GM19328 (cell line): ENCODE measurements at regions not wholly inside any gene's neighbourhood (a gene's known extent, or its start where the extent isn't known, plus 50 kb on each side); places are given as distances from the start of the nearest gene placed in this dataset.

Experiments
- ATAC-seq: cut with Tn5 transposase; IDR thresholded peaks from one replicate; pipeline ENCODE4 v1.9.1; 2021; ENCODE audit warnings: mild to moderate bottlenecking, moderate library complexity; ENCODE audit not compliant: unreplicated experiment

- ATAC-seq: no peak
Observed at GRCh38 chr12:24233519-24234246, 284.2 kb upstream of the SOX5 start.

GRCh38 chr12:24232531-24232930 lies 283.1 kb upstream of the SOX5 start:
- no peak for ATAC-seq

- no peak for ATAC-seq
Observed at GRCh38 chr12:24231298-24231697, 281.8 kb upstream of the SOX5 start.

GRCh38 chr12:24230061-24230701 lies 280.7 kb upstream of the SOX5 start:
- no peak for ATAC-seq

DNA sequence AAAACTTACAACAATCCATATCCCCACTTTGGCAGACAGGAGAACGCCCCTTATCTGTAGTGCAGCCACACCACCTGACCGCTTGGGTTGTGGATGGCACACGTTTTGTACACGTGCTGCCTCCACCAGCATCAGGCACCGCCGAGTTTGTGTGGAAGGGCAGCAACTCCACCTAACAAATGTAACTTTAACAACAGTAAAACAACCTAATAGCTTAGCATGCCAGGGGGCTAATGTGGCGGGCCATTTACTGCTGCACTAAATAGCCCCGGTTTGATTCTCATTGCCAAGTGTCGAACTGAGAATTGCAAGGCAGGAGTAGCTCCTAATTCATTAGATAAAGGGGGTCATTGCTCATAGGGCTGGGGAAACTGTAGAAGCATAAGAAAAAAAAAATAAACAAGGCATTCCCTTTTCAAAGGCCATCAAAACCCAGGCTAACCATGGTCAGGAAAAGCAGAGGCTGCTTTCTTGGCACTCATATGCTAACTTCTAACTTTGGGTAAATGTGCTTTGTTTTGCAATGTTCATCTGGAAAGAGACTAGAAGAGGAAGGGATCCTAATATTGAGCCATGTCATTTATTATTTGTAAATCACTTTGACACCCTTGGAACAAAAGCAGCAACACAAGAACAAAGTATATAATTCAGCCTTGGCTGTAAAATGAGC lies 279.7 kb upstream of the SOX5 start:
- no peak for ATAC-seq

GRCh38 chr12:24228371-24228770 lies 278.9 kb upstream of the SOX5 start:
- no peak for ATAC-seq

DNA sequence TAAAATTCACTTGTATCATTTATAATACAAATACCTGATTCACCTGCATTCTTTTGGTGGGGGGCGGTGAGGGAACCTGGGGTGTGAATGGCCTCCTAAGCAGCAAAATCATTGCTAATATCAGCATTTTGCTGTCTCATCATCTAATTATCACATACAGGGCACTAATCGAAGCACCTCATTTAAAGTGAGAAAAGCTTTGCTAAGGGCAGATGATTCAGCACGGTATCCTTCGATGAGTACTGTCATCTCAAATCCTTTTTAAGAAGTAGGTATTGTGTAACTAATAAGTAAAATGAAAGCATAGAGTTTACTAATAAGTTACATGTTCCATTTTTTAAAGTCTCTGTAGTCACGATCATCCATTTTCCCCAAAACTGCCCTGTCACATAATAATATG lies 278.1 kb upstream of the SOX5 start:
- ATAC-seq: no peak

GRCh38 chr12:24226745-24227350 lies 277.4 kb upstream of the SOX5 start:
- ATAC-seq: no peak

- no peak for ATAC-seq
Observed at GRCh38 chr12:24224401-24224800, 274.9 kb upstream of the SOX5 start.

DNA sequence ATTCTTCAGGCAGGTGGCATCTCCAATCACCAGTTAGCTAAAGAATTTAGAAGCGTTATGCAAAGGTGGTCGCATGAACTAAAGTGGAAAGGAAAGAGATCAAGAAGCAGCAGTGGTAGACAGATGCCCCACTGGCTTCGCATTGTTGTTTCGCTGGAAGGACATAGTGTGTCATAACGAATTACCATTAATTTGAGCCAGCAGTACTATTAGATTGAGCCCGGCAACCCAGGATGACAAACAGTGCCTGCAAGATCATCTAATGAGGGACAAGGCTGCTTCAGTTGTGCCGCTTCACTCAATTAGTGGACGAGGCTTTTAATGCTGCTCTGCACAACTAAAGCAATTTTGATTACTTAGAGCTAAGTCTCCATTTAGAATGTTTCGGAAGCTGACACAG lies 274.5 kb upstream of the SOX5 start:
- ATAC-seq: no peak

GRCh38 chr12:24222968-24223367 lies 273.5 kb upstream of the SOX5 start:
- no peak for ATAC-seq

DNA sequence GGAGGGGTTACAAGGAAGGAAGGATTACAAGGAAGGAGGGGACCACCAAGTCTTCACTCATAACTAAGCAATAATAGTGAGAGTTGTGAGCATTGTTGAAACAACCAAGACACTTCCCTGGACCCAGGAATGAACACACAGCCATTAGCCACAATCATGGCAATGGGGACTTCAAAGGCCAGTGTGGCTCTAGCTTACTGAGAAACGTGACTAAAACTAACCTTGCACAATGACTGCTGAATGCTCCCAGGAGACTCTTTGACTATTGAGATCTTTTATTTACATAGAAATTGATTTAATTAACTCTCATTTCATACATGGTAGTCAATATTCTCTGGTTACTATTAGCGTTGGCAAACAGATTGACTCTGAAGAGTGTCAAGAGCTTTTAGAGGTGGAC lies 263.0 kb upstream of the SOX5 start:
- ATAC-seq: no peak

GRCh38 chr12:24206621-24207020 lies 257.2 kb upstream of the SOX5 start:
- ATAC-seq: no peak

- ATAC-seq: no peak
Observed at GRCh38 chr12:24201258-24201970, 251.9 kb upstream of the SOX5 start.

DNA sequence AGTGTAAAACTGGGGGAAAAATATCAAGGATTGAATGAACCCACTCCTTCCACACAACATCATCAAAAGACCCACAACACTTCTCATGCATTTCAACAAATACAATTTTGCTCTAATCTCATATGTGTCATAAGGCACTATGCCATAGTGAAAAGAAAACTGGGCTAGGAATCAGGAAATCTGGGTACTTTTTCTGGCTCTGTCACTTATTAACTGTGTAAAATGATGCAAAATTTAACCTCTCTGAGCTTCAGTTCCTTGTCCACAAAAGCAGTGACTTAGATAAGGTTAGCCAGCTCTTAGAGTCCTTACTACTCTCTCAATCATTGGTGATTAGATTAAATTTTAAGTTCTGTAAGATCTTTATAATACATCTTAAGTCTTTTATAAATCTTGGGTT lies 250.5 kb upstream of the SOX5 start:
- ATAC-seq: no peak

- ATAC-seq: no peak
Observed at GRCh38 chr12:24198936-24199671, 249.6 kb upstream of the SOX5 start.

DNA sequence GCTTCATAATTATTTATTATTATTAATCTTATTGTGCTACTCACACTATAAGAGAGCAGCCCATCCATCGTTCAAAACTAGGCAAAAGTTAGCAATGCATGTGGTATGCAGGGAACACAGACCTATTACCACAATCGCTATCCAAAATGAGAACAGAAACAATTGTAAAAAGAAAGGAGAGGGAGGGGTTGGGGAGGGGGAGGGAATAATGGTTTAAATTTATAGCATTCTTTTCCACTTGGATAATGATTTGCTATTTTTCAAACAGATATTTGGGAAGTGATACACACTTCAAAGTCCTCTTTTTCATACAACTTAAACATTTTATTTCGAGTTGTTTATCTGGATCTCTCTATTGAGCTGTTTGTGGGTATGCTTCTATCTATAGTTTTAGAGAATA lies 248.6 kb upstream of the SOX5 start:
- no peak for ATAC-seq

- no peak for ATAC-seq
Observed at GRCh38 chr12:24197532-24197931, 248.1 kb upstream of the SOX5 start.

- no peak for ATAC-seq
Observed at GRCh38 chr12:24195063-24195462, 245.6 kb upstream of the SOX5 start.

DNA sequence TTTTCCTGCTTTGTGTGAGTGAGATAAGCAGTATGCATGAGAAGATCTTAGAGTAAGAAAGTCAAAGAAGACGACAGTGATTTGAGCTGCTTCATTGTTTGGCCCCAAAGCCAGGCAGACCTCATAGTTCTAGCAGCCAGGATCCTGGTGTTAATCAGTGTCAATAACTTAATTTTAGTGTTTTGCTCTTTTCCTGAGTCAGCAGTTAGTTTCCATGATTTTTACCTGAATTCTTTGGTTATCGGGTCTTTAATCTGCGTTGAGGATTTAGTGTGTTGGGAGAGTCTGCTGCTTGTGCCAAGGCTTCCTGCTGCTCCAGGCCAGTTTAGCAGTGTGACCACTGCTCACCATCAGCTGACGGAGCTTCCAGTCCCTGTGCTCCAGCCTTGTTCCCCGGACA lies 241.6 kb upstream of the SOX5 start:
- no peak for ATAC-seq

- ATAC-seq: no peak
Observed at GRCh38 chr12:24185782-24186181, 236.3 kb upstream of the SOX5 start.
